Liver (tissue), 8 donors: ENCODE measurements at regions not wholly inside any gene's neighbourhood (a gene's known extent, or its start where the extent isn't known, plus 50 kb on each side); places are given as distances from the start of the nearest gene placed in this dataset.

Source experiments
- DNase-seq: peaks from one replicate; pipeline ENCODE4 v3.0.0-alpha.2; 2017; ENCODE audit warnings: low spot score
- H3K27ac ChIP-seq, 2 donors: one replicate each; pipeline ENCODE4 v1.7.0; 2013; ENCODE audit warnings: inconsistent platforms in 2 of 2, low read length in 2 of 2, control low read depth in 1 of 2, low read depth in 1 of 2, mild to moderate bottlenecking in 1 of 2
- H3K27me3 ChIP-seq, 4 donors: one replicate each; pipeline versions ENCODE4 v1.6.1 to v1.7.0; 2013; ENCODE audit warnings: low read length in 3 of 4, inconsistent platforms in 1 of 4, mild to moderate bottlenecking in 1 of 4, moderate library complexity in 1 of 4; ENCODE audit not compliant: control insufficient read depth in 4 of 4, insufficient read depth in 4 of 4
- H3K36me3 ChIP-seq, 4 donors: one replicate each; pipeline versions ENCODE4 v1.6.1 to v1.7.0; 2013; ENCODE audit warnings: low read length in 3 of 4, mild to moderate bottlenecking in 3 of 4, low read depth in 1 of 4, moderate library complexity in 1 of 4; ENCODE audit not compliant: control insufficient read depth in 4 of 4, insufficient read depth in 3 of 4
- H3K4me1 ChIP-seq, 4 donors: one replicate each; pipeline versions ENCODE4 v1.6.1 to v1.7.0; 2013; ENCODE audit warnings: low read length in 3 of 4, mild to moderate bottlenecking in 3 of 4, moderate library complexity in 1 of 4; ENCODE audit not compliant: control insufficient read depth in 4 of 4, insufficient read depth in 4 of 4
- H3K4me3 ChIP-seq, 3 donors: one replicate each; pipeline versions ENCODE4 v1.6.1 to v1.7.0; 2013; ENCODE audit warnings: low read length in 3 of 3, control low read depth in 1 of 3, low read depth in 1 of 3, mild to moderate bottlenecking in 1 of 3
- H3K9ac ChIP-seq, 2 donors: one replicate each; pipeline ENCODE4 v1.7.0; 2013; ENCODE audit warnings: low read length in 2 of 2, mild to moderate bottlenecking in 2 of 2, moderate library complexity in 2 of 2, control low read depth in 1 of 2, low read depth in 1 of 2
- H3K9me3 ChIP-seq, 4 donors: one replicate each; pipeline versions ENCODE4 v1.6.1 to v1.7.0; 2013; ENCODE audit warnings: low read length in 3 of 4; ENCODE audit not compliant: control insufficient read depth in 4 of 4
- EGR1 ChIP-seq, 2 donors: IDR thresholded peaks; 2 replicates each; pipeline ENCODE4 v1.6.1; 2016 to 2018; ENCODE audit warnings: antibody characterized with exemption in 2 of 2, low read depth in 2 of 2
- FOXA1 ChIP-seq: IDR thresholded peaks from 2 replicates; pipeline ENCODE4 v1.6.1; 2016; ENCODE audit warnings: antibody characterized with exemption
- FOXA2 ChIP-seq: IDR thresholded peaks from 2 replicates; pipeline ENCODE4 v1.6.1; 2016; ENCODE audit warnings: antibody characterized with exemption
- GABPA ChIP-seq, 2 donors: IDR thresholded peaks in 1 of 2; conservative IDR thresholded peaks in 1 of 2; 2 replicates each; pipeline ENCODE4 v1.6.1; 2016; ENCODE audit warnings: antibody characterized with exemption in 2 of 2, mild to moderate bottlenecking in 1 of 2, moderate library complexity in 1 of 2
- HNF4A ChIP-seq, 2 donors: conservative IDR thresholded peaks; 2 replicates each; pipeline ENCODE4 v1.6.1; 2016; ENCODE audit warnings: antibody characterized with exemption in 2 of 2, mild to moderate bottlenecking in 2 of 2
- HNF4G ChIP-seq: IDR thresholded peaks from 2 replicates; pipeline ENCODE4 v1.6.1; 2016; ENCODE audit warnings: antibody characterized with exemption
- JUND ChIP-seq, 2 donors: IDR thresholded peaks; 2 replicates each; pipeline ENCODE4 v1.6.1; 2016; ENCODE audit warnings: antibody characterized with exemption in 2 of 2
- NR2F2 ChIP-seq: IDR thresholded peaks from 2 replicates; pipeline ENCODE4 v1.6.1; 2016; ENCODE audit warnings: antibody characterized with exemption
- RAD21 ChIP-seq, 2 donors: IDR thresholded peaks; 2 replicates each; pipeline ENCODE4 v1.6.1; 2016; ENCODE audit warnings: antibody characterized with exemption in 2 of 2, mild to moderate bottlenecking in 2 of 2
- RXRA ChIP-seq, 2 donors: IDR thresholded peaks; 2 replicates each; pipeline ENCODE4 v1.6.1; 2017 to 2018; ENCODE audit warnings: antibody characterized with exemption in 2 of 2, mild to moderate bottlenecking in 1 of 2
- SP1 ChIP-seq: IDR thresholded peaks from 2 replicates; pipeline ENCODE4 v1.6.1; 2018; ENCODE audit warnings: antibody characterized with exemption, mild to moderate bottlenecking
- TAF1 ChIP-seq: conservative IDR thresholded peaks from 2 replicates; pipeline ENCODE4 v1.6.1; 2016; ENCODE audit warnings: antibody characterized with exemption, mild to moderate bottlenecking
- YY1 ChIP-seq: IDR thresholded peaks from 2 replicates; pipeline ENCODE4 v1.6.1; 2016; ENCODE audit warnings: antibody characterized with exemption, mild to moderate bottlenecking
- WGBS: extraction: QIAGEN DNeasy Blood & Tissue Kit; methylation state at CpG from one replicate; pipeline ENCODE4 v1.1.7; 2013; 5-methylcytosine and 5-hydroxymethylcytosine counted together
- TF ChIP-seq, protein P1 (sequence below): IDR thresholded peaks from 2 replicates; pipeline ENCODE4 v1.6.1; 2016; ENCODE audit warnings: antibody characterized with exemption
- TF ChIP-seq, protein P2 (sequence below): fragments of 150-350 bp; IDR thresholded peaks from 2 replicates; pipeline ENCODE4 v1.5.1; 2017; ENCODE audit warnings: improper control_type of control experiment, low read depth, low read length; ENCODE audit not compliant: missing input control
- TF ChIP-seq, protein P3 (sequence below): IDR thresholded peaks from 2 replicates; pipeline ENCODE4 v1.6.1; 2016; ENCODE audit warnings: antibody characterized with exemption
- TF ChIP-seq, protein P4 (sequence below): IDR thresholded peaks from 2 replicates; pipeline ENCODE4 v1.6.1; 2016; ENCODE audit warnings: antibody characterized with exemption, mild to moderate bottlenecking
- TF ChIP-seq, protein P5 (sequence below): IDR thresholded peaks from 2 replicates; pipeline ENCODE4 v1.6.1; 2016; ENCODE audit warnings: antibody characterized with exemption
- donor health status: healthy.
- donor health status: healthy.
- donor health status: healthy.
- donor health status: healthy.
- donor health status: healthy.

DNA sequence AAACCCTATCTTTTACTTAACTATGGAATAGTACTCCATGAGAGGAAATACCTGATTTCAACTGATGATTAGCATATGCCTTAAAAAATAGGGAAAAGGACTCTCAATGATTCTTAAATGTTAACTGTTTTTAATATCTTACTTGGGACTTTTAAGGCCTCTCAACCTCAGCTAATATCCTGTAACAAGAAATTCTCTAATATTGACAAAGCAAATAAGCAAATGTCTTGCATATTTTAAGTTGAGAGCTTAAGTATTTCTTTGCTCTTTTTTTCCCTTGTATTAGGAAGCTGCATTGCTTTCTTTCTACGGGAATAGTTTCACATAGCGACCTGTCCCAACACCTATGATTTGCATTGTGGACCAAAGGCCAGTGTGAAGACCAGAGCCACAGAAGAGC, 249.9 kb downstream of the BCAT1 start (continued):
- TF ChIP-seq, protein P1, sequence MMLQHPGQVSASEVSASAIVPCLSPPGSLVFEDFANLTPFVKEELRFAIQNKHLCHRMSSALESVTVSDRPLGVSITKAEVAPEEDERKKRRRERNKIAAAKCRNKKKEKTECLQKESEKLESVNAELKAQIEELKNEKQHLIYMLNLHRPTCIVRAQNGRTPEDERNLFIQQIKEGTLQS = no peak
- TF ChIP-seq FOXA1 (no peak), YY1 (no peak), HNF4A (conservative IDR thresholded peaks at IDR 0.05) (no peak), RAD21 (IDR thresholded peaks at IDR 0.05) (no peak), SP1 (no peak), NR2F2 (no peak), HNF4G (no peak), JUND (IDR thresholded peaks at IDR 0.05) (no peak), GABPA (IDR thresholded peaks at IDR 0.05 in 1 of 2, conservative IDR thresholded peaks at IDR 0.05 in 1 of 2) (no peak), FOXA2 (no peak)
- TF ChIP-seq, protein P2, sequence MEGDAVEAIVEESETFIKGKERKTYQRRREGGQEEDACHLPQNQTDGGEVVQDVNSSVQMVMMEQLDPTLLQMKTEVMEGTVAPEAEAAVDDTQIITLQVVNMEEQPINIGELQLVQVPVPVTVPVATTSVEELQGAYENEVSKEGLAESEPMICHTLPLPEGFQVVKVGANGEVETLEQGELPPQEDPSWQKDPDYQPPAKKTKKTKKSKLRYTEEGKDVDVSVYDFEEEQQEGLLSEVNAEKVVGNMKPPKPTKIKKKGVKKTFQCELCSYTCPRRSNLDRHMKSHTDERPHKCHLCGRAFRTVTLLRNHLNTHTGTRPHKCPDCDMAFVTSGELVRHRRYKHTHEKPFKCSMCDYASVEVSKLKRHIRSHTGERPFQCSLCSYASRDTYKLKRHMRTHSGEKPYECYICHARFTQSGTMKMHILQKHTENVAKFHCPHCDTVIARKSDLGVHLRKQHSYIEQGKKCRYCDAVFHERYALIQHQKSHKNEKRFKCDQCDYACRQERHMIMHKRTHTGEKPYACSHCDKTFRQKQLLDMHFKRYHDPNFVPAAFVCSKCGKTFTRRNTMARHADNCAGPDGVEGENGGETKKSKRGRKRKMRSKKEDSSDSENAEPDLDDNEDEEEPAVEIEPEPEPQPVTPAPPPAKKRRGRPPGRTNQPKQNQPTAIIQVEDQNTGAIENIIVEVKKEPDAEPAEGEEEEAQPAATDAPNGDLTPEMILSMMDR = no peak

DNA sequence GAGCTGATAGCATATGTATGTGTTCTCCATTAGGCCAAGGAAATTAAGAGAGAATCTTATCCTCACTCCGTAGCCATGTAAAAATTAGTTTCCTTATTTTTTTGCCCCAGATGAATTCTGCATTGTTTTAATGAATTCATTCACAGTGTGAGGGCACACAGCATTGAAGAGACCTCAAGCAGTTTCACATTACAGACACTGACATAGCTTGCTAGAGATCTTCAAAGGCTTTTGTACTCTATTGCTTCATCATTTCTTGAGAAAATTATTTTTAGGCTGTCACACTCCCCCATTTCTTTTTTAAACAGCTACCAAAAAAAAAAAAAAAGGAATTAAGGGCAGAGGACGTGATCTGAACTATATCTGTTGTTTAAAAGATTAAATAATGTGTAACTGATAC, 251.1 kb downstream of the BCAT1 start:
- no peaks in the 10 kb centered on the region for H3K27me3 ChIP-seq
- no peak overlapping the region for H3K27ac ChIP-seq
- no peaks in the 10 kb centered on the region for H3K4me1 ChIP-seq
- H3K9ac ChIP-seq = no peak overlapping the region
- no peaks in the 10 kb centered on the region for H3K9me3 ChIP-seq
- no peak overlapping the region for H3K4me3 ChIP-seq
- WGBS = 77% methylated on average over 2 of the region's 2 CpGs
- no peaks in the 10 kb centered on the region for H3K36me3 ChIP-seq
- DNase-seq = no peak
- no peak for TF ChIP-seq EGR1 (IDR thresholded peaks at IDR 0.05; ENCODE audit: low read depth in 2 of 2)
- TF ChIP-seq HNF4A (conservative IDR thresholded peaks at IDR 0.05) = no peak
- TF ChIP-seq NR2F2 = no peak
- TF ChIP-seq, protein P3, sequence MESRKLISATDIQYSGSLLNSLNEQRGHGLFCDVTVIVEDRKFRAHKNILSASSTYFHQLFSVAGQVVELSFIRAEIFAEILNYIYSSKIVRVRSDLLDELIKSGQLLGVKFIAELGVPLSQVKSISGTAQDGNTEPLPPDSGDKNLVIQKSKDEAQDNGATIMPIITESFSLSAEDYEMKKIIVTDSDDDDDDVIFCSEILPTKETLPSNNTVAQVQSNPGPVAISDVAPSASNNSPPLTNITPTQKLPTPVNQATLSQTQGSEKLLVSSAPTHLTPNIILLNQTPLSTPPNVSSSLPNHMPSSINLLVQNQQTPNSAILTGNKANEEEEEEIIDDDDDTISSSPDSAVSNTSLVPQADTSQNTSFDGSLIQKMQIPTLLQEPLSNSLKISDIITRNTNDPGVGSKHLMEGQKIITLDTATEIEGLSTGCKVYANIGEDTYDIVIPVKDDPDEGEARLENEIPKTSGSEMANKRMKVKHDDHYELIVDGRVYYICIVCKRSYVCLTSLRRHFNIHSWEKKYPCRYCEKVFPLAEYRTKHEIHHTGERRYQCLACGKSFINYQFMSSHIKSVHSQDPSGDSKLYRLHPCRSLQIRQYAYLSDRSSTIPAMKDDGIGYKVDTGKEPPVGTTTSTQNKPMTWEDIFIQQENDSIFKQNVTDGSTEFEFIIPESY = no peak
- TF ChIP-seq, protein P4, sequence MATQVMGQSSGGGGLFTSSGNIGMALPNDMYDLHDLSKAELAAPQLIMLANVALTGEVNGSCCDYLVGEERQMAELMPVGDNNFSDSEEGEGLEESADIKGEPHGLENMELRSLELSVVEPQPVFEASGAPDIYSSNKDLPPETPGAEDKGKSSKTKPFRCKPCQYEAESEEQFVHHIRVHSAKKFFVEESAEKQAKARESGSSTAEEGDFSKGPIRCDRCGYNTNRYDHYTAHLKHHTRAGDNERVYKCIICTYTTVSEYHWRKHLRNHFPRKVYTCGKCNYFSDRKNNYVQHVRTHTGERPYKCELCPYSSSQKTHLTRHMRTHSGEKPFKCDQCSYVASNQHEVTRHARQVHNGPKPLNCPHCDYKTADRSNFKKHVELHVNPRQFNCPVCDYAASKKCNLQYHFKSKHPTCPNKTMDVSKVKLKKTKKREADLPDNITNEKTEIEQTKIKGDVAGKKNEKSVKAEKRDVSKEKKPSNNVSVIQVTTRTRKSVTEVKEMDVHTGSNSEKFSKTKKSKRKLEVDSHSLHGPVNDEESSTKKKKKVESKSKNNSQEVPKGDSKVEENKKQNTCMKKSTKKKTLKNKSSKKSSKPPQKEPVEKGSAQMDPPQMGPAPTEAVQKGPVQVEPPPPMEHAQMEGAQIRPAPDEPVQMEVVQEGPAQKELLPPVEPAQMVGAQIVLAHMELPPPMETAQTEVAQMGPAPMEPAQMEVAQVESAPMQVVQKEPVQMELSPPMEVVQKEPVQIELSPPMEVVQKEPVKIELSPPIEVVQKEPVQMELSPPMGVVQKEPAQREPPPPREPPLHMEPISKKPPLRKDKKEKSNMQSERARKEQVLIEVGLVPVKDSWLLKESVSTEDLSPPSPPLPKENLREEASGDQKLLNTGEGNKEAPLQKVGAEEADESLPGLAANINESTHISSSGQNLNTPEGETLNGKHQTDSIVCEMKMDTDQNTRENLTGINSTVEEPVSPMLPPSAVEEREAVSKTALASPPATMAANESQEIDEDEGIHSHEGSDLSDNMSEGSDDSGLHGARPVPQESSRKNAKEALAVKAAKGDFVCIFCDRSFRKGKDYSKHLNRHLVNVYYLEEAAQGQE = no peak
- no peak for TF ChIP-seq RXRA (IDR thresholded peaks at IDR 0.05)
- TF ChIP-seq GABPA (IDR thresholded peaks at IDR 0.05 in 1 of 2, conservative IDR thresholded peaks at IDR 0.05 in 1 of 2) = no peak
- no peak for TF ChIP-seq JUND (IDR thresholded peaks at IDR 0.05)
- no peak for TF ChIP-seq RAD21 (IDR thresholded peaks at IDR 0.05)
- TF ChIP-seq, protein P2 = no peak
- TF ChIP-seq SP1 = no peak
- no peak for TF ChIP-seq TAF1
- TF ChIP-seq, protein P1 = no peak
- TF ChIP-seq FOXA1 = no peak
- TF ChIP-seq FOXA2 = no peak
- no peak for TF ChIP-seq HNF4G
- TF ChIP-seq, protein P5, sequence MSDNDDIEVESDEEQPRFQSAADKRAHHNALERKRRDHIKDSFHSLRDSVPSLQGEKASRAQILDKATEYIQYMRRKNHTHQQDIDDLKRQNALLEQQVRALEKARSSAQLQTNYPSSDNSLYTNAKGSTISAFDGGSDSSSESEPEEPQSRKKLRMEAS = no peak
- no peak for TF ChIP-seq YY1
